ENCODE measurements at regions not wholly inside any gene's neighbourhood (a gene's known extent, or its start where the extent isn't known, plus 50 kb on each side); places are given as distances from the start of the nearest gene placed in this dataset.

DNA sequence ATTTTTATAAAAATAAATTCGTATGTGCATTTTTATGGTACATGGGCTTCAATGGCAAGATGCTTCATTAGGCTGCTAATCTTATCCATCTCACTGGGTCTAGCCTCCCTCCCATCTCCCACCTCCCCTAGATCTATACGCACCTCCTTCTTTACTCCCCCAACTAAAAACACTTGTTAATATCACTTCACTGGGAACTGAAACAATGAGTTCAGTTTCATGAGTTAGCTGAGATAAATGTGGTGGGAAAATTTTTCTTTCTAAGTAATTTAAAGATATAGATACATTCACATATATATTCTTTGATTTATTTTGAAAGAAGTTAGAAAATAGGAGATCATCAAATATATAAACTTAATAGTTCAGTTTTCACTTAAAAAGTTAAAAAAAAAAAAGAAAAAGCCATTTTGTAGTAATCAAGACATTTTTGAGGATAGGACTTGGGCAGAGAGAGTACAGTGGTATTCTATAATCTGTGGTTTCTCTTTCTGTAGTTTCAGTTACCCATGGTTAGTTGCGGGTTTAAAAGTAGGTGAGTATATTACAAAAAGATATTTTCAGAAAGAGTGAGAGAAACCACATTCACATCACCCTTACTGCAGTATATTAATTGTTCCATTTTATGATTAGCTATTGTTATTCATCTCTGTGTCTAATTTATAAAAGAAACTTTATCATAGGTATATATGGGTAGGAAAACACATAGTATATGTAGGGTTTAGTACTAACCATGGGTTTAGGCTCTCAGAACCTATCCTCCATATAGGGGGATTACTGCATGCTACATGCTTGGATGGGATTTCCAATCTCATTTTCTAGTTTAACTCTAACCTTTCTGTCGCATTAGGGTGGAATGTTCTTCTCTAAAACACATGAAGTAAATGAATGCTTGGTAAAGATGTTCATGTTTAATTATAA, 316.0 kb upstream of the CBLB start:
- no peak for DNase-seq

DNA sequence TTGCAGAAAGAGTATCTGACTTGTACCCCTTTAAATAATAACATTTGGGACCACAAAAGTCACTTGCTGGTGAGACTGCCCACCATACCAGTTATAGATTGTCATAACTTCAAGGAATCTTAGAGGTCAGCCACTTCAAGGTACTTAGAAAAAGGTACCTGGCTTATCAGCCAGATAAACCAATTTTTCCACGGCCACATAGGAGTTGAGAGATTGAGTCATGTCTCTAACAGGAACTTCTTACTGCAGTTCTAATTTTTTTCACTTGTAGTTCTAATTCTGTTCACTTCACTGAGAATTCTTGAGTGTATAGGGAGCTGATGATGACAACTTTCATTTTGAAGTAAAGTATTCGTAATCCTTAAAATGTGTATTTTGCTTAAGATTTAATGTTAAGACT, 317.1 kb upstream of the CBLB start:
- no peak for DNase-seq

DNA sequence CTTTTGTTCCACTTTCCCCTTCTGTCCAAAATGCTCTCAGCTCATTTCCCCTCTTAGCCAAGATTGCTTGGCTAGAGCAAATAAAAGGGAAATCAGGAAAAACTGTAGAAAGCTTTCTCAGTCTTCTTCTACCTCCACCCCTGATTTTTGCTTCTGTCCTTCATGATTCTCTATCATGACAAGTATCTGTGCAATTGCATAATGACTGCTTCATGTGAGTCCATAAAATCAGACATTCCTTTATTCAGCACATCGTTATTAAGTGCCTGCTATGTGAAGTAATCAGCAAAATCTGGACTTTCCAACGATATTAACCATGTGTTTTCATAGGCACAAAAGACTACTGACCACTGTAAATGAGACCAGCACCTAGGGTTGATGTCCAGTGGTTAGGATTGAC, 321.5 kb upstream of the CBLB start:
- DNase-seq = no peak

DNA sequence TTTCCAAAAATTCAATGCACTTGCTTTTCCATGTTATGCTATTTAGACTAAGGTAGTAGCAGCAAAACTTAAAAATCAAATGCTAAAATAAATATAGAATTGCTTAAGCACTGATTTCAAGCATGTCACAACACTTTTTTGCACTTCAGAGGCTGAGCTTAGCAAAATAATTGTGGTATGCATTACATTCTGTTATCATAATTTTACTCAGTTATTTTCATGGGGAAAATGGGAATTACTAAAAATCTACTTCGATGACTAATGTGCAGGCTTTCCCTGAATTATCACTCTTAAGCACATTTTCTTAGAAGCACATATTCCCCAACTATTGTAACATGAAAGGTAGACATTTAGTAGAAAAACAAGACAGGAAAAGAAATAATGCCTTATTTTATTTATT, 322.4 kb upstream of the CBLB start:
- no peak for DNase-seq

DNA sequence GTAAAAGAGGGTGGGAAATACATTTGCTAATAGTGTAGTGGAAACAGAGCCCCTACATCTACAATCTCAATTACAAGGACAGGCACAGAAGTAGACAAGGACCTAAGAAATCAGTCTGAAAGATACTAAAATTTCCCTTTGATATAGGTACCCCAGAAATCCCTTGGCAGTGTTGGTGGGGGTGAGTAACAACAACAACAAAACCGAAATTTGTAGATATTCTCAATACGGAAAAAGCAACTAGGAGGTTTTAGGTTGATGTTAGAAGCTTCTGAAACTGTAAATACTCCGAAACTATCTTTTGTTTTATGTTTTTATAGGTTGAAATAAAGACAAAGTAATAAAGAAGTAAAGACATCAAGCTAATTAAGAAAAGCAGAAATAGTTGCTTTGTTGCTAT, 323.1 kb upstream of the CBLB start:
- no peak for DNase-seq

DNA sequence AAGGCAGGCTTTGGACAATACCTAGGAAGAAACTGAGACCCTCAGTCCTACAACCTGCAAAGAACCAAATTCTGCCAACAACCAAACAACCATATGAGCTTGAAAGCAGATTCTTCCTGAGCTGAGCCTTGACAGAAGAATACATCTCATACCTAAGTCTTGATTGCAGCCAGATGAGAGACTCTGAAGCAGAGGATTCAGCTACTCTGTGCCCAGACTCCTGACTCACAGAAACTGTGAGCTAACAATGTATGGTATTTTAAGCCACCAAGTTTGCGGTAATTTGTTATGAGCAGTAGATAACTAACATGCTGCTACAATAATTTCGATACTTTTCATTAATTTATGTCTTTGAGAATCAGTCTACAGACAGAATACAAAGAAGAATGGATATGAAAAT, 325.1 kb upstream of the CBLB start:
- no peak for DNase-seq

DNA sequence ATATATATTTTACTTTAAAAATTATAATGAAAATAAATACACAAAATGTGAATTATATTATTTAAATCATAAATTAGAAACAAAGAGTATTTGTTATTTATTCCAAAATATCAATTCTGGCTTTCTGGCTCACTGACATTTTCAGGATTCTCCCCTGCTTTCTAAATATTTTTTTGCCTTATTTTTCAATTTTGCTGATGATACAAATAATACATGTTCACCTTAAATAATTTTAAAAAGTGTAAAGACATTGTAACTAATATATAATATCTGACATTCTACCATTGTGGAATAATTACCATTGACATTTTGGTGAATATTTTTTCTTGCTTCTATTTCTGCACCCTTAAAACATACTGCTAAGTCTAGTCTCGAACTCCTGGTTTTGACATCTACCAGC, 325.9 kb upstream of the CBLB start:
- DNase-seq = no peak

DNA sequence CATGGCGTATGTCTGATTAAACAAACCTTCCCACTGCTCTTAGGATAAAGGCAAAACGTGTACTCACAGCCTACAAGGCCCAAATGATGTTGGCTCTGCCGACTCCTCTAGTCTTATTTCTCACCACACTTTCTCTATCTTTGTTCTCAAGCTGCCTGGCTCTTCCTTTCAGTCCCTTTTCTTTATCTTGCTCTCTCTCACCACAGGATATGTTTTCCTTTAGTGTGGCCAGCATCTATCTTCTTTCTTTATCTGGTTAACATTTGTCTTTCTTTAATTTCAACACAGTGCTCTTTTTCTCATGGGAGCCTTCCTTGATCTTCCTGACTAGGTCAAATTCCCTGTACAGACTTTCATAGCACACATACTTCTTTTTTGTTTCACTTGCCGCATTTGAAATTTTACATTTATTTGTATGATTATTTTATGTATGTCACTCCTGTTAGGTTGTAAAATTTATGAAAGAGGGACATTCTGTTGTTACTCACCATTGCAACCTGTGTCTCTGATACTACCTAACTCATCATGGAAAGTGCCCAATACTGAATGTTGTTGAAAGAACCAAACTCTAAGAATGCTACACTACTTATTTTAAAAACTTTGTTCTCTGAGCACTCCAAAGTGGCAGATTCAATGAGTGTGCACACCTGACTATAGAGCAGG, 328.9 kb upstream of the CBLB start:
- no peak for DNase-seq

DNA sequence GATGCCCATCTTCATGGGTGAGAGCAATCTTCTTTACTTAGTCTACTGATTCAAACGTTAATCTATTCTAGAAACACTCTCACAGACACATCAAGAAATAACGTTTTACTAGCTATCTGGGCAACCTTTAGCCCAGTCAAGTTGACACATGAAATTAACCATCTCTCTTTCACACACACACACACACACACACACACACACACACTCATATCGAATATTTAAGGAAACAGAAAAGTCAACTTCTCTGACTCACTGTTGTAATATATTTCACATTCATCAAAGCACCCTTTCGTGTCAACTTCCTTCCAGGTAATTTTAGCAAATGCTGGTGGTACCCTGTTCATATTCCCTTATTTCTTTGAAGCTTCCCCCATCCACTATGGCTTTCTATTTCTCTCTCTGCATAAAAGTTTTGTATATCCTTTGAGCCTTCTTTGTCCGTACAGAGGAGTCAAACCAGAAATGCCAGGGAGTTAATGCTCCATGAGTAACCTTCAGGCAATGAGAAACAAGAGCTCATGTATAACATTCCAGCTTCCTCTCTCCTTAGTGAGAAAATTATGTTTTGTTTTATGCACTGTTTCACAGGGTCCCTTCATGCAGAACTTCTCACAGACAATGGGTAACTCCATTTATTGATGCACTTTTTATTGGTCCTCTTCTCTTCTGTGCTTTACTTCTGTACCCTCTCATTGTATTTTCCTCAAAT, 335.5 kb upstream of the CBLB start:
- no peak for DNase-seq

DNA sequence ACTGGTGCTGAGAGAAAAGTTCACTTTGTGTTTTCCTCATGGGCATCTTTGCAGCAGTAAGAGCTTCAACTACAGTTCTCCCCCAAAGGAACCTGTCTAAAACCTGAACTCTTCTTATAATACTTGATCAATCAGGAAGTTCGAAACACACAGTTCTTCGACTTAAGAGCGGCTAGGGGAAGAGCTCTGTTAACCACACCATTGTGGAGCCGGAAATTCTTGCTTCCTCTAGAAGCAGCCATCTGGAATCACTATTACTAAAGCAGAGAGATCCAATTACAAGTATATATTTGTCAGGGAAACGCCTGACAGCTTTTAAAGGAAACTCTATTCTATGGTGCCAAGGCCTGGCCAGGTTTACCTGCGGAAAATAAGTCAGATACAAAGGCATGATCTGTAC, 337.3 kb upstream of the CBLB start:
- peak; percentile 21 to 31 for DNase-seq

DNA sequence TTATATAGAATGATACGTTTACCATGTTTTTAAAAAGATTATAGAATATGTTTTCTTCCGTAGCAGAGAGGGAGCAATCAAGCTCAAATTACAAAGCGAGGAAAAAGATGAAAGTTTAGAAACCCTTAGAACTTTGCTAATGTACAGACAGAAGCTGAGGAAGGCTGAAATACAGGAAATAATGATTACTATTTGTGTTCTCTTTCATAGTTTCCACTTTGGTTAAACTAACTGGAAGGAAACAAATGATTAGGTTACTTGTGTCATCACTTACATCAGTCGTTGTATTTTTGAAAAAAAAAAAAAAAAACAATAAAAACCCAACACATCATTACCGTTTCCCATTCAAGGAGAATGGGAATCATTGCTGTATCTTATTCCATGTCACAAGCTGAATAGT, 337.8 kb upstream of the CBLB start:
- DNase-seq = no peak

DNA sequence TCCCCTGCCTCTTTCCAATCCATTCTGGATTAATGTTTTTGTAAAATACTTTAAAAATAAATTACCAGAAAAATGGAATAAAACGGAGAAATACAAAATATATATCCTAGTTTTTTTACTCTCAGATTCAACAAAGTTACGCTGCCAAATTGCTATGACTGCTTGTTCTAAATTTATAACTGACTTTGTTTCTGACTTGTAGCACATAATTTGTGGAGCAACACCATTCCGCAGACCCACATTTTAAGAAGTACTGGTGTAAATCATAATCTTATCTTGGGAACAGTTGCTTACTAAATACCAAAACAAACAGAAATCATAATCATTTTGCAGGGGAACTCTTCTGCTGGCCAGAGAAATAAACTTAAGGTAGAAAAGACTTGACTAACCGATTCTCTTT, 339.4 kb upstream of the CBLB start:
- DNase-seq = no peak

DNA sequence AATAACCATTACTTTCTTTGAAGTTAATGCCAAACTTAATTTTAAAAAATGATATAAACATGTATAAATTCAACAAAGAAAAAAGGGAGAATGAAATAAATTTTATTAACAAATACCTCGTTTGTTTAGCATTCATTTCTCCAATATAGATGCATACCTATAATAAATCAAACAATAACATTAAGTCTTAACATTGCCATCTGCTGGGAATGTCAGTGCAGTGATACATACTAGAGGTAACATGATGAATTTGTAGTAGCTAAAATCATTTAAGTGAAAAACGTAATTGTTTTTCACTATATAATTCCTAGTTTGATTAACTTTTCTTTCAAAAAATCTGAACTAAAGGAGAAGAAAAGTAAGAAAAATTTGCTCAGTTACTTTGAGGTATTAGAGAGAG, 340.2 kb upstream of the CBLB start:
- peak in 1 of 2 experiments; percentile 4 for DNase-seq

DNA sequence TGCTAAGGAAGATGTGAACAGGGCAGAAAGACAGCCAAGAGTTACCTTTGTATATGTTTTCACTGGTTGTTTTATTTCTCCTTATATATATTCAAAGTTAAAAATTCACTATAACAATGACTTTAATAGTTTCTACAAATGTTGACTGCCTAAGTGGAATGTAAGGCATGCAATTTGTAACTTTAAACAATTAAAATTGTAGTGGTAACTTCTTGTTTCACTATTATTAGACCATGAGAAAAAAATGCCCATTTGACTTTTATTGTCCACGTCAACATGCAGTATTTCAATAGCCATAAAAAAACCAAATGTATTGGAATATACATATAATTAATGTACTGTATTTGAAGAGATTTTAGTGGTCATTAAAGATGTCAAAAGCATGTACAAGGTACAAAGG, 340.7 kb upstream of the CBLB start:
- no peak for DNase-seq

DNA sequence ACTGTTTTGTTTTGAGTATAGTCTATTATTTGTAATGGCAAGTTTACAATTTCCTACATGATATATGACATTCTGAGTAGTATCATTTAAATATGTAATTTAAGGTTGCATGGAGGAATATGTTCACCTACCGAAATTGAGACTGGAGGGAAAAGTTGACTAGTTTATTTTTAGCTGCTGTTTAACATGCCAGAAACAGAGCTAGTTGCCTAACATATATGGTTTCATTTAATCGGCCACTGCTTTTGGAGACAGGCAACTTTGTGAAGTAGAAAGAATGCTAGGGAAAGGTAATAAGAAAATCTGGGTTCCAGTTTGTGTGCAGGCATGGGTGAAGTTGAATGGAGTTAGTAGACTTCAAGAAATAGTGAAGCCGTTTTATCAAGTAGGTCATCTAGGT, 342.1 kb upstream of the CBLB start:
- DNase-seq = no peak

DNA sequence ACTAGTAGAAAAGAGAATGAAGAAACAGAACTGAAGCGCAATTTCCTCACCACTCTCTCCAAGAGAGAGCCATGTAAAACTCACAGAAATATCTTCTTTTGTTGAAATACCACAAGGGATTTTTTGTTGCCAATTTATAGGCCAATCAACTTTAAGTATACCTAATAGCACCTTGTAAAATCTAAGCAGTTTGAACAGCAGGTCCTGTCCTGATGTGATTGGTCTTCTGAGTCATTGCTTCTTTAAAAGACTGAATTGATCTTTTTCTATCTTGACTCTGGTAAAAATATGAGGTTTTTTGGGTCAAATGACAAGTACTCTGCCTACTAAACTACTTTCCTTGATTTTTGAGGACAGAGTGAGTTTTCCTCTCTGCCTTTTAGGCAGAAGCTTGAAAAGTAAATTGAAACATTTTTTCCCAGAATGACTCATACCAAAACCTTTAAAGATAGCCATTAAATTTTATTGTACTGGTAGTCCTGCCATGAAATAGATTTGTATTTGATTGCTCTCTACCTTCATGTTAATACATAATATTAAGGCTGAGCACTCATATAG, 343.9 kb upstream of the CBLB start:
- no peak for DNase-seq

DNA sequence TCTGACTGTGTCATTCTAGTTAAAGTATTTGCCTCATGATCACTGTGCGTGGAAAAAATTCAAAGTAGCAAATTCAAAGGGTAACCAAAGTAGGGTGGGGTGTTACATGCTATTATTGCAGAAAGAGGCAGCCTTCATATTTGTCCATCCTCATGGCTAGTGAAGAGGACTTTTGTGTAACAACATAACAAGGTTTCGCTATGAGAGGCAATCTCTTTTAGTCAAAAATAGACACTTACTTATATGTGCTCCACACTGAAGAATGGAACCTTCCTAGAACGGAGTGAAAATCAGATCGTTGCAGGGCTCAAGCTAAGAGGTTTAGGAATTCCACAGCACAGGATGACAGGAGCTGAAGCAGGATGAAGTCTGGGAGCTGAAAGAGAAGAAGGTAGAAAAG, 345.1 kb upstream of the CBLB start:
- peak; percentile 66 to 75 for DNase-seq

DNA sequence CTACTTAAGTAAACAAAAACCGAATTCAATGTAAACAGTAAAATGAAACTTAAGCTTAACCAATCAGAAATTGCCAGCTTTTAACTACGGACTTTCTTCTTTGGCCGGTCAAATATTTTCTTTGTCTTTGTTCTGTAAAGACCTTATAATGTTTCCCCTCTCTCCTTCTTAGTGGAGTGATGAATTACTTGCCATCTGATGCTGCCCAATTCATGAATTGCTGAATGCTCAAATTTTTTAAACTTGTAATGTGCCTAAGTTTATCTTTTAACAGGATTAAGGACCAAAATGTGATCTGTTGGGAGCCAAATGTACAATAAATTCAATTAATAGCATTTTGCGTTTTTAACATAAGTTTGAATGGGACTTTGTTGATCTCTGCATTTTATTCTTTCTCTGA, 345.8 kb upstream of the CBLB start:
- no peak for DNase-seq

DNA sequence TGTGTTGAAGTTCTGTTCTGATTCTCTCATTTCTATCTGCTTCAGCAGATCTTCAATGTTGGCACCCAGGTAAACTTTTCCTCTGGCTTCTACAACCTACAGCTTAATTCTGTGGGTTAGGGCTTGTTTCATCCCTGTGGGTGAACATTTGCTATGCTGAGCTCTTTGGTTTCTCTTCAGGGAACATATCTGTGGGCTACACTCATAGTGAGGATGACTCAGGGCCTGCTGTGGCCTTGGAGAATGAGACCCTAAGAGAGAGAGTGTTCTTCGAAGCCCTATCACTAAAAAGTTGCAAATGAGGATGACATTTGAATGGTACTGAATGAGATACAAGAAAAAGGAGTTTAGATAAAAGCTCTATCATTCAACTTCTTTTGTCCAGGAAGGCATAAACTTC, 346.2 kb upstream of the CBLB start:
- DNase-seq = no peak

DNA sequence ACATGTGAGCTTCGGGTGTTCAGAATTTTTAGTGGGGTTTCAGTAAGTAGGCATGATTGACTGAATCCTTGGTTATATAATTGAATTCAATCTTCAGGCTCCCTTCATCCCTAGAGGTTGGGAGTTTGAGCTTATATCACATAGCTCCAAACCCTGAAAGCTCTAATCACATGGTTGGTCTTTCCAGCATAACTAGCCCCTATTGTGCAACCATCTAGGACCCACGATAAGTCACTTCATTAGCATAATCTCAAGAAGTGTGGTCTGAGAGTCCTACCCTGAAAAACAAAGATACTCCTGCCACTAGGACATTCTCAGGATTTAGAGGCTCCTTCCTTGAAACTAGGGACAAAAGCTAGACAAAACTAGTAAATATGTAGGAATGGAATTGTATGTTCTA, 348.9 kb upstream of the CBLB start:
- DNase-seq = no peak

DNA sequence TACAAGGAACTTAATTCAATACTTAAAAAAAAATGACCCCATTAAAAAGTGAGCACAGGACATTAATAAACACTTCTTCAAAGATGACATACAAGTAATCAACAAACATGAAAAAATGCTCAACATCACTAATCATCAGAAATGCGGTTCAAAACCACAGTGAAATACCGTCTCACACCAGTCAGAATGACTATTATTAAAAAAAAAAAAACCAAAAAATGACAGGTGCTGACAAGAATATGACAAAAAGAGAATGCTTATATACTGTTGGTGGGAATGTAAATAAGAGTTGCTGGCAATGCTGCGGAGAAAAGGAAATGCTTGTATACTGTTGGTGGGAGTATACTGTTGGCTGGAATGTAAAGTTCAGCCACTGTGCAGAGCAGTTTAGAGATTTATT, 358.3 kb upstream of the CBLB start:
- DNase-seq = no peak

DNA sequence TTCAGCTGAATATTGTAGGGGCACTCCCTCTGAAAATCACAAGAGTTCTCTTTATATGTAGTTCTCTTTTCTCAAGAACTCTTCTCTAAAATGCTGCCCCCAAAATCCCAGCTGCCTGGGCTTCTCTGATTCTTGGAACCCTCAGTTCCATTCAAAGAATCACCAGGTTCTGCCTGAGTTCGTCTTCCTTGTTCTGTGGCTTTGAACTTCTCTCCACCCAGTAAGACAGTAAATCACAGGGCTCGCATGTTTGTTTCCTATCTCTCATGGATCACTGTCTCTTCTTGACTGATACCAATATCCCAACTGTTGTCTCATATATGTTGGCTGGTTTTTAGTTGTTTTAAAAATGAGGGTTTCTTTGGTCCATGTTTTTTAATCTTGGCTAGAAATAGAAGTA, 359.5 kb upstream of the CBLB start:
- DNase-seq = no peak

DNA sequence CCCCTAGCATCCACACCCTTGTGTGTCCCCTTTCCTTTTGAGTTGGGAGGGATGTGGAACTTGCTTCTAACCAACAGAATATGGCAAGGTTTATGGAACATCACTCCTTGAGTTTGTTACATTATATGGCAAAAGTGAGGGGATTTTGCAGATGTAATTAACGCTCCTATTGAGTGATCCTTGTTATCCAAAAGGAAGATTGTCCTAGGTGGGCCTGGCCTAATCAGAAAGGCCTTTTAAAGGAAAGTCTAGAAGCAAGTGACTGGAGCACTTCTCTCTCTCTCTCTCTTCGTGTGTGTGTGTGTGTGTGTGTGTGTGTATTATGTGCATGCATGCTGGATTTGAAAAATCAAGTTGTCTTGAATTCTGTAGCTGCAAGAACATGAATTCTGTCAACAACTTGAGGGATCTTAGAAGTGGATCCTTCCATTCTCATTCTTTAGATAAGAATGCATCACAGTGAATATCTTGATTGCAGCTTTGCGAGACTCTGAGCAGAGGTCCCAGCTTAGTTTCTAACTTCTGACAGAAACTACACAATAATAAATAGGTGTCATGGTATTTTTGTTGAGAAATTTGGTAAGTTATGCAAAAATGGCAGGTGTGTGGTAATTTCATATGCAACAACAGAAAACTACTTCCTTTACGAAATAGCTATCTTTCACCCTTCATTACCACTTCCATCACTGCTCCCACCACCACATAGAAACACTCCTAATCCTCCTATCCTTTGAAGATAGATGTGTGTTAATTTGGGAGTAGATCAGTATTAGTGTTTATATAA, 360.9 kb upstream of the CBLB start:
- DNase-seq = no peak
